ENCODE measurements at regions not wholly inside any gene's neighbourhood (a gene's known extent, or its start where the extent isn't known, plus 50 kb on each side); places are given as distances from the start of the nearest gene placed in this dataset.
A peak's percentile ranks its signal among the peaks of the same experiment; 100 is the strongest.
"Not testable (repeated sequence)": the region's sequence is repeated elsewhere in the genome, so short reads cannot be mapped to it uniquely, and the experiment has no call there.

- DNase-seq (ENCODE audit: low read depth in 2 of 2): no peak
Measured at GRCh38 chr21:16116069-16116468, 386.3 kb downstream of the USP25 start.

GRCh38 chr21:16116798-16117197 lies 387.0 kb downstream of the USP25 start:
- peak; percentile 79 to 83 for DNase-seq (ENCODE audit: low read depth in 2 of 2)

- DNase-seq (ENCODE audit: low read depth in 2 of 2): no peak
Measured at GRCh38 chr21:16117331-16117730, 387.5 kb downstream of the USP25 start.

- peak; percentile 97 for DNase-seq (ENCODE audit: low read depth in 2 of 2)
Measured at GRCh38 chr21:16117851-16118590, 388.2 kb downstream of the USP25 start.

GRCh38 chr21:16124378-16125138 lies 394.8 kb downstream of the USP25 start:
- peak; percentile 96 to 97 for DNase-seq (ENCODE audit: low read depth in 2 of 2)

GRCh38 chr21:16125274-16125673 lies 395.5 kb downstream of the USP25 start:
- peak; percentile 65 to 70 for DNase-seq (ENCODE audit: low read depth in 2 of 2)

- not testable (repeated sequence) for DNase-seq (ENCODE audit: low read depth in 2 of 2)
Measured at GRCh38 chr21:16132453-16132852, 402.7 kb downstream of the USP25 start.

- no peak for DNase-seq (ENCODE audit: low read depth in 2 of 2)
Measured at GRCh38 chr21:16133248-16133647, 403.5 kb downstream of the USP25 start.

GRCh38 chr21:16134134-16134533 lies 404.4 kb downstream of the USP25 start:
- DNase-seq (ENCODE audit: low read depth in 2 of 2): no peak

- no peak for DNase-seq (ENCODE audit: low read depth in 2 of 2)
Measured at GRCh38 chr21:16137106-16137505, 407.3 kb downstream of the USP25 start.

GRCh38 chr21:16145052-16145451 lies 415.3 kb downstream of the USP25 start:
- no peak for DNase-seq (ENCODE audit: low read depth in 2 of 2)

GRCh38 chr21:16145479-16145878 lies 415.7 kb downstream of the USP25 start:
- no peak for DNase-seq (ENCODE audit: low read depth in 2 of 2)

- no peak for DNase-seq (ENCODE audit: low read depth in 2 of 2)
Measured at GRCh38 chr21:16154321-16154720, 424.5 kb downstream of the USP25 start.

GRCh38 chr21:16154951-16155635 lies 425.3 kb downstream of the USP25 start:
- DNase-seq (ENCODE audit: low read depth in 2 of 2): no peak

GRCh38 chr21:16156841-16157489 lies 427.2 kb downstream of the USP25 start:
- DNase-seq (ENCODE audit: low read depth in 2 of 2): no peak

GRCh38 chr21:16159213-16159970 lies 429.6 kb downstream of the USP25 start:
- DNase-seq (ENCODE audit: low read depth in 2 of 2): no peak

GRCh38 chr21:16159971-16160350 lies 430.2 kb downstream of the USP25 start:
- no peak for DNase-seq (ENCODE audit: low read depth in 2 of 2)

- no peak for DNase-seq (ENCODE audit: low read depth in 2 of 2)
Measured at GRCh38 chr21:16162953-16163352, 433.2 kb downstream of the USP25 start.

GRCh38 chr21:16169102-16169511 lies 439.3 kb downstream of the USP25 start:
- DNase-seq (ENCODE audit: low read depth in 2 of 2): peak; percentile 41 to 49

GRCh38 chr21:16169779-16170178 lies 440.0 kb downstream of the USP25 start:
- DNase-seq (ENCODE audit: low read depth in 2 of 2): no peak

- no peak for DNase-seq (ENCODE audit: low read depth in 2 of 2)
Measured at GRCh38 chr21:16176570-16176969, 446.8 kb downstream of the USP25 start.

All from fibroblast of skin of left quadriceps (primary cell).